Glomerular endothelial cell (primary cell): ENCODE measurements at regions not wholly inside any gene's neighbourhood (a gene's known extent, or its start where the extent isn't known, plus 50 kb on each side); places are given as distances from the start of the nearest gene placed in this dataset.

ENCODE experiments used
- DNase-seq: peaks from one replicate; pipeline ENCODE4 v3.0.0-alpha.2; 2011; ENCODE audit warnings: low read depth, low spot score; ENCODE audit errors: extremely low read depth

- DNase-seq: no peak
Measured at GRCh38 chr17:12423337-12423736, 242.4 kb upstream of the MYOCD start.

- no peak for DNase-seq
Measured at GRCh38 chr17:12429116-12429515, 236.6 kb upstream of the MYOCD start.

DNA sequence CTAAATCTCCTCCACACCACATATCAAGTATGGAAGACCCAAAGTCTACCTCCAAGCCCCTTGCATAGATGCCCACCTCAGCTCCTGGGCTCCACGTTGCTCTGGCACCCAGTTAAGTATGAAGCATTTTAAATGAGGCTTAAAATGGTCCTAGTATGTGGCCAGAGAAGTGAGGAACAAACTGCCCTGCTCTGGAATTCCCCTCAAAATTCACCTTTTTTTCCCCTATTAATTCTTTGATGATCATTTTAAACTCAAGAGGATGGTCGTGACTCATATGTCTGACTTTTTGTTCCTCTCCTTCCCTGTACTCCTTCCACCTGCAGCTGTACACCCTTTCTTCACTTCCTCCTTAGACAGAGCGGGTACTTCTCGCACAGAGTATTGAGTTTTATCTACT lies 234.5 kb upstream of the MYOCD start:
- no peak for DNase-seq

DNA sequence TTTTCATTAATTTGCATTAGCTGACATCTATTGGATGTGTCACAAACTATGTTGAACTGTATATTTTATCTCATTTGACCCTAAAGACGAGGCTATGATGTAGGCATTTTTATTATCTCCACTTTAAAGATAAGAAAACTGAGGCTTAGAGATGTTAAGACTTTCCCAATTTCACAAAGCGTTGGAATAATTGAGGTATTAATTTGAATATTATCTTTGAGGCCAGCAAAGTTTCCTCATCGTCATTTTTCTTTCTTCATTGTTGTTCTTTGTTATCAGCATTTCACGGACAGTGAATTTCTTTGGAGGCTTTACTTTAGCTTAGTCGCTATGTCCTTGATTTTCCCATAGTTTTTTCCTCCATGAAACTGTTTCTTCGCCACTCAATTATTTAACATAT lies 227.5 kb upstream of the MYOCD start:
- no peak for DNase-seq

- DNase-seq: no peak
Measured at GRCh38 chr17:12438813-12439586, 226.7 kb upstream of the MYOCD start.

DNA sequence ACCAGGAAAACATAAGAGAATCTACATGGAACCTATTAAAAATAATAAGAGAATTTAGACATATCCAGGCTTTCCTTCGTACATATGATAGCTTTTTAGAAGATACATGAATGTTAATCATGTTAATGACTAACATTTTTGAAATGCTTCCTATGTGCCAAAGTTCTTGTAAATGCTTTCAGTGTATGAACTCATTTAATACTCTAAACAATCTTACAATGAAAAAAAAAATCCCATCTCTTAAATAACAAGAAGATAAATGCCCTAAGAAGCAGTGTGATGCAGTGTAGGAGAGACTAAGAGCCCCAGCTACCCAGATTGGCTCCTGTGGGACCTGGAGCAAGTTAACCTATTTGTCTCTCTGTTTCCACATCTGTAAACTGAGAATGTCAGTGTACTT lies 220.4 kb upstream of the MYOCD start:
- no peak for DNase-seq

DNA sequence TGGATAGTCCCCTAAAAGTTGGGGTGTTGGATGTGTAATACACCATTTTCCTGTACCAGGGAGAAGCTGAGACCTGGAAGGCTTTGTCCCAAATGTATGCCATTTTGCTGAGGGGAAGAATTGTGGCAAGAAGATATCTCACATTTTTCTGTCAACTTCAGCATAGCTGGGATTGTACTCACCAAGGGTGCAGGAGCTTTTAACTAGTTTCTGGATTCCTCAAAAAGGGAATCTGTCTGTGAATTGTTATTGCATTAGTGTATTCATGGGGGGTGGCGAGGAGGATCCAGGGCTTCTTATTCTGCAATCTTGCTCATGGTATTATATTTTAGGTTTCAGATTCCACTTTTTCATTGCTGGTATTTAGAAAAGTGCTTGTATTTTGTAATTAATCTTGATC lies 208.2 kb upstream of the MYOCD start:
- DNase-seq: no peak

GRCh38 chr17:12459736-12460135 lies 206.0 kb upstream of the MYOCD start:
- no peak for DNase-seq

DNA sequence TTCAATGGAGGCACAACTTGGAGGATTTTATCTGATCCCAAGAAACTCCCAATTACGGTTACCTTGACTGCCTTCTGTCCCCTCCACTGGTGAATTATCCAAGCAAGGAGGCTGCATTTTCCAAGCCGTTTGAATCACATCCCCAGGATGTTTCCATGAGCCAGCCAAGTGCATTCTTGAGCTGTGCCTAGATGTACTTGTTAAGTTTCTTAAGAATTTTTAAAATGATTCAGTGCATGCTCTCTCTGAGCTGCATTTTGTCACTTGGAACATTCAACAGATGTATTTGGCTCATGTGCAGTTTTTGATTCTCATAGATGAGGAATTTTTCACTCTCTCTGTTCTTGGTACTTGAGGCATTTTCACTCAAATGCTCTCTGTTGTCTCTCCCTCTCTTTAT lies 202.6 kb upstream of the MYOCD start:
- DNase-seq: no peak

- DNase-seq: no peak
Measured at GRCh38 chr17:12472252-12473173, 193.2 kb upstream of the MYOCD start.

GRCh38 chr17:12478311-12478710 lies 187.4 kb upstream of the MYOCD start:
- no peak for DNase-seq

- no peak for DNase-seq
Measured at GRCh38 chr17:12485361-12485906, 180.3 kb upstream of the MYOCD start.

GRCh38 chr17:12489325-12489724 lies 176.4 kb upstream of the MYOCD start:
- DNase-seq: no peak

GRCh38 chr17:12492450-12492849 lies 173.2 kb upstream of the MYOCD start:
- DNase-seq: no peak

DNA sequence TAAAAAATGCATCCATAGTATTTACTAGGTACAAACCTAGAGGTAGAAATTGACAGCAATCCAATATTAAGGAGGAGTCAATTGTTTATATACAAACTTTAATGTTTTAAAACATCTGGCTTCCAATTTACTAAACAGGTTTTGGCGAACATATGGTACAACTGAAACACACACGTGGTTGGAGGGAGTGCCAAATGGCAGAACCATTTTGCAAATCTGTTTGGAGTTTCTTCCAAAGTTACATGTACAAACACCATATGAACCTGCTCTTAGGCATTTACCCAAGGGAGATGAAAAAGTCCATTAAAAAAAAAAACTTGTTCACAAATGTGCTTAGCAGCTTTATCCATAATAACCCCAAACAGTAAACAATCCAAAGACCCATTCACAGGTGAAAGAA lies 159.8 kb upstream of the MYOCD start:
- DNase-seq: no peak

GRCh38 chr17:12507026-12507595 lies 158.6 kb upstream of the MYOCD start:
- no peak for DNase-seq

- no peak for DNase-seq
Measured at GRCh38 chr17:12509801-12510200, 155.9 kb upstream of the MYOCD start.

- no peak for DNase-seq
Measured at GRCh38 chr17:12510535-12510934, 155.2 kb upstream of the MYOCD start.

DNA sequence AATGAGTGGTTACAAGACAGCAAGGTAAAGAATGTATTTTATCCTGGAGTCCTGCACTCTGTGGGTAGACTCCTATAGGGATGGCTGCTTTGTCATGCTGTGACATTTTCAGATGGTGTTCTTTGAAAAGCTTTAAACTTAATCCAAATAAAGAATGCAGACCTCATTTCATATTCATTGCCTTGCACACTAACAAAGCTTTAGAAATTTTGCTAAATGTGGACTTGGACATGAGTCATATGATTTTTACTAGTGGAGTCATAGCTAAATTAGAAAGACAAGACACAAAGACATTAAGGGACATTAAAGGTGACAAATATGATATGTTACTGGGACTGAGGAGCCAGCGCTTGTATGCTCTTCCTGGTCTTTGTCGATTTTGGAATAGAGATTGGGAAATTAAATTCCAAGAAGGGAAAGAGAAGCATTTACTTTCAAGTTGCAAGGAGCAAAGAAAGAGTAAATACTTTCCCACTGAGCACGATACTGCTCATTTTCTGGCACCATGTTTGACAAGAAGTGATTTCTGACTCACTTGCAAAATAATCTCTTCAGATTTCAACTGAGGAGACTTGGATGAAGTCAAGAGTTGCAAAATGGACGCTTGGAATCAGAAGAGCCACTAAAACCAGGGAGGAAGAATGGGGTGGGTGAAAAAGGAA lies 152.9 kb upstream of the MYOCD start:
- no peak for DNase-seq

DNA sequence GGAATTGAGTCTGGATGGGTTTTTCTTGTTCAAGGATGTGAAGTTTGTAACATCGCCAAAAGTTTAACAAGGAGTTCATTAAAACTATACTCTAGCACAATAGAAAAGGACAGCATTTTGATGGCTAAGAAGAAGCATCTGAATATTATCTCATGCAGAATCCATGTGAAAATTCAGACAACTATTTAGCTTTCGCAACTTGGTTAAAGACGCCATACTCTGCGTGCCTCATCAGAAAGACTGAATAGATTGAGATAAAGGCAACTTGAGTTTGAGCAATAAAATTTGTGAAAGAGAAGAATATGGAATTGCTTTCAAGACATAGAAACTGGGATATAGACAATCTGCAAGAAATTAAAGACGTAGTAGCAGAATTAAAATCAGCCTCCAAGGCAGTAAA lies 151.1 kb upstream of the MYOCD start:
- DNase-seq: no peak
